Osteoblast (primary cell): ENCODE measurements at regions not wholly inside any gene's neighbourhood (a gene's known extent, or its start where the extent isn't known, plus 50 kb on each side); places are given as distances from the start of the nearest gene placed in this dataset.

Source experiments
- DNase-seq: peaks from one replicate; pipeline ENCODE4 v3.0.0; 2011; ENCODE audit warnings: low spot score, mixed read lengths; ENCODE audit not compliant: insufficient read length; ENCODE audit errors: missing footprints
- H2AFZ ChIP-seq: 2 replicates; pipeline ENCODE4 v1.6.0; 2011; ENCODE audit warnings: mild to moderate bottlenecking, low read length
- H3K27ac ChIP-seq: 2 replicates; pipeline ENCODE4 v1.5.1; 2011; ENCODE audit warnings: mild to moderate bottlenecking, low read depth, low read length, moderate library complexity
- H3K27me3 ChIP-seq: 2 replicates; pipeline ENCODE4 v1.6.0; 2012; ENCODE audit warnings: mild to moderate bottlenecking, control low read depth, inconsistent platforms, low read length, moderate library complexity; ENCODE audit not compliant: insufficient read depth
- H3K36me3 ChIP-seq: 2 replicates; pipeline ENCODE4 v1.5.1; 2011; ENCODE audit warnings: mild to moderate bottlenecking, low read length, control low read depth, moderate library complexity; ENCODE audit not compliant: insufficient read depth
- H3K4me1 ChIP-seq: 2 replicates; pipeline ENCODE4 v1.5.1; 2011; ENCODE audit warnings: mild to moderate bottlenecking, low read length, control low read depth, moderate library complexity; ENCODE audit not compliant: insufficient read depth
- H3K4me2 ChIP-seq: 2 replicates; pipeline ENCODE4 v1.6.0; 2011; ENCODE audit warnings: mild to moderate bottlenecking, low read length; ENCODE audit not compliant: insufficient read depth
- H3K4me3 ChIP-seq: fragments of 200-600 bp; sonication (generic); 3 replicates; pipeline ENCODE4 v1.5.1; 2012; ENCODE audit warnings: mild to moderate bottlenecking, low read length, inconsistent platforms; ENCODE audit not compliant: insufficient read depth
- H3K79me2 ChIP-seq: 2 replicates; pipeline ENCODE4 v1.6.0; 2012; ENCODE audit warnings: mild to moderate bottlenecking, low read length, control low read depth, inconsistent platforms; ENCODE audit not compliant: insufficient read depth
- H3K9me3 ChIP-seq: 2 replicates; pipeline ENCODE4 v1.5.1; 2011; ENCODE audit warnings: low read depth, low read length, control low read depth
- H4K20me1 ChIP-seq: 2 replicates; pipeline ENCODE4 v1.6.0; 2012; ENCODE audit warnings: mild to moderate bottlenecking, low read length, control low read depth; ENCODE audit not compliant: insufficient read depth
- CTCF ChIP-seq: IDR thresholded peaks from 2 replicates; pipeline ENCODE4 v1.5.1; 2011; ENCODE audit warnings: mild to moderate bottlenecking, low read depth, low read length, moderate library complexity; ENCODE audit errors: extremely low read depth

DNA sequence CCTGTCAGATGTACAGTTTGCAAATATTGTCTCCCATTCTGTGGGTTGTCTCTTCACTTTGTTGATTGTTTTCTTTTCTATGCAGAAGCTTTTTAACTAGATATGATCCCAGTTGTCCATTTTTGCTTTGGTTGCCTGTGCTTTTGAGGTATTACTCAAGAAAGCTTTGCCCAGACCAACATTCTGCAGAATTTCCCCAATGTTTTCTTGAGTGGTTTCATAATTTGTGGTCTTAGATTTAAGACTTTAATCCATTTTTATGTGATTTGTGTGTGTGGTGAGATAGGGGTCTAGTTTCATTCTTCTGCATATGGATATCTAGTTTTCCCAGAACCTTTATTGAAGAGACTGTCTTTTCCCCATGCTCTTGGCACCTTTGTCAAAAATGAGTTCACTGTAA lies 116.9 kb downstream of the DUSP10 start:
- H3K9me3 ChIP-seq: no peaks in the 10 kb centered on the region
- no peak for DNase-seq
- no peak for TF ChIP-seq CTCF
- no peak overlapping the region for H3K27ac ChIP-seq
- no peak overlapping the region for H2AFZ ChIP-seq
- no peaks in the 10 kb centered on the region for H3K36me3 ChIP-seq
- no peak overlapping the region for H3K4me3 ChIP-seq
- peaks cover 2% of the 10 kb centered on the region for H3K4me1 ChIP-seq
- no peaks in the 10 kb centered on the region for H3K27me3 ChIP-seq
- no peak overlapping the region for H3K4me2 ChIP-seq
- no peaks in the 10 kb centered on the region for H4K20me1 ChIP-seq
- H3K79me2 ChIP-seq: no peaks in the 10 kb centered on the region

DNA sequence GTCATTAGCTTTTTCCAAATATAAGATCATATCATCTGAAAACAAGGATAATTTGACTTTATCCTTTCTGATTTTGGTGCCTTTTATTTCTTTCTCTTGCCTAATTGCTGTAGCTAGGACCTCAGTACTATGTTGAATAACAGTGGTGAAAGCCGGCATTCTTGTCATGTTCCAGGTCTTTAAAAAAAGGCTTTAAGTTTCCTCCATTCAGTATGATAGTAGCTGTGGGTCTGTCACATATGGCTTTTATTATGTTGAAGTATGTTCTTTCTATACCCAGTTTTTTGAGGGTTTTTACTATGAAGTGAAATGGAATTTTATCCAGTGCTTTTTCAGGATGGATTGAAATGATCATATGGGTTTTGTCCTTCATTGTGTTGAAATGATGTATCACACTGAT lies 115.8 kb downstream of the DUSP10 start:
- no peak for TF ChIP-seq CTCF
- DNase-seq: no peak
- no peak overlapping the region for H2AFZ ChIP-seq
- no peak overlapping the region for H3K4me3 ChIP-seq
- H3K36me3 ChIP-seq: no peaks in the 10 kb centered on the region
- no peaks in the 10 kb centered on the region for H3K27me3 ChIP-seq
- H4K20me1 ChIP-seq: no peaks in the 10 kb centered on the region
- H3K4me1 ChIP-seq: no peaks in the 10 kb centered on the region
- no peak overlapping the region for H3K4me2 ChIP-seq
- no peak overlapping the region for H3K27ac ChIP-seq
- H3K79me2 ChIP-seq: no peaks in the 10 kb centered on the region
- H3K9me3 ChIP-seq: no peaks in the 10 kb centered on the region

- Histone ChIP-seq H3K4me2 (no peak overlapping the region), H3K27ac (no peak overlapping the region), H4K20me1 (no peaks in the 10 kb centered on the region), H3K36me3 (no peaks in the 10 kb centered on the region), H3K4me3 (no peak overlapping the region), H3K4me1 (no peaks in the 10 kb centered on the region), H3K9me3 (no peaks in the 10 kb centered on the region), H3K27me3 (no peaks in the 10 kb centered on the region), H2AFZ (no peak overlapping the region), H3K79me2 (no peaks in the 10 kb centered on the region)
- DNase-seq: no peak
- no peak for TF ChIP-seq CTCF
Measured at GRCh38 chr1:221630236-221630635, 111.7 kb downstream of the DUSP10 start.

DNA sequence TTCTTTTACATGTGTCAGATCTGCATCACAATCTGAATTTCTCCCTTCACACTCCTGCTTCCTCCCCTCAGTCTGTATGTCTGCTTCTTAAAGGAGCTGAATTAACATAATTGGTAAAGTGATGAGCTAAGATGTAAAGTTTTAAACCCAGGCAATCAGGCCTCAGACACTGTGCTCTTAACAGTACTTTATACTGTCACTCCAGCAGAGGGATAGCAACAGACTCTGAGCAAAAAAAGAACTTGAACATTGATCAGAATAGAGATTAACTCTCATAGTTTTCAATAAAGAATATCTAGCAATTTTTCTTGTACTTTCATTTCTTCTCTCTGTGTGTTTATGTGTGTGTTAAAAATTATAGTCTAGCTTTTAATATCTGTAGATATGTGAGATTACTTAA lies 110.3 kb downstream of the DUSP10 start:
- no peak overlapping the region for H3K4me2 ChIP-seq
- DNase-seq: no peak

More for the DNA sequence above, 110.3 kb downstream of the DUSP10 start:
- Histone ChIP-seq H3K36me3 (no peaks in the 10 kb centered on the region), H3K79me2 (no peaks in the 10 kb centered on the region), H3K9me3 (no peaks in the 10 kb centered on the region), H3K27me3 (no peaks in the 10 kb centered on the region), H3K4me1 (no peaks in the 10 kb centered on the region), H3K27ac (no peak overlapping the region), H2AFZ (peak overlapping the region; percentile 1), H3K4me3 (no peak overlapping the region), H4K20me1 (no peaks in the 10 kb centered on the region)
- TF ChIP-seq CTCF: no peak
